ENCODE measurements at regions not wholly inside any gene's neighbourhood (a gene's known extent, or its start where the extent isn't known, plus 50 kb on each side); places are given as distances from the start of the nearest gene placed in this dataset.
A peak's percentile ranks its signal among the peaks of the same experiment; 100 is the strongest.
"Not testable (repeated sequence)": the region's sequence is repeated elsewhere in the genome, so short reads cannot be mapped to it uniquely, and the experiment has no call there.

GRCh38 chr14:52125885-52126284 is 57.0 kb upstream of the NID2 start:
- H3K4me3 ChIP-seq (ENCODE audit: low read length) = no peak overlapping the region
- no peak for DNase-seq (ENCODE audit: low read depth, low spot score)

GRCh38 chr14:52124791-52125684 is 56.2 kb upstream of the NID2 start:
- no peak overlapping the region for H3K4me3 ChIP-seq (ENCODE audit: low read length)
- peak; percentile 18 for DNase-seq (ENCODE audit: low read depth, low spot score)

GRCh38 chr14:52122163-52122562 is 53.3 kb upstream of the NID2 start:
- not testable (repeated sequence) for H3K4me3 ChIP-seq (ENCODE audit: low read length); DNase-seq (ENCODE audit: low read depth, low spot score)

GRCh38 chr14:52121441-52121840 is 52.6 kb upstream of the NID2 start:
- H3K4me3 ChIP-seq (ENCODE audit: low read length) = no peak overlapping the region
- DNase-seq (ENCODE audit: low read depth, low spot score) = no peak

GRCh38 chr14:52119030-52119429 is 50.2 kb upstream of the NID2 start:
- no peak for DNase-seq (ENCODE audit: low read depth, low spot score)
- H3K4me3 ChIP-seq (ENCODE audit: low read length) = no peak overlapping the region
